GM12878 (cell line): ENCODE measurements at regions not wholly inside any gene's neighbourhood (a gene's known extent, or its start where the extent isn't known, plus 50 kb on each side); places are given as distances from the start of the nearest gene placed in this dataset.

Experiments
- ATAC-seq: fragments of 200-7000 bp; cut with Tn5 transposase; 3 replicates; pipeline ENCODE4 v1.9.1; 2020; ENCODE audit warnings: mild to moderate bottlenecking, moderate library complexity
- BruUV-seq: library from RNA; stranded (reverse); fragments of 400-500 nt; replicated peaks from 2 replicates; lab custom pipeline; 2021; lab: Mats Ljungman, UMichigan
- CTCF ChIA-PET: fragments of 300-600 bp; sonication (Branson Sonifier 250); formaldehyde crosslinking; extraction: SDS; loops from one replicate; lab custom pipeline; 2021; ENCODE audit warnings: inconsistent platforms; lab: Yijun Ruan, JAX
- POLR2A ChIA-PET: fragments of 350-600 bp; formaldehyde crosslinking; extraction: SDS; loops from one replicate; lab custom pipeline; 2021; ENCODE audit warnings: inconsistent platforms; lab: Charles Lee
- RAD21 ChIA-PET: fragments of 300-600 bp; sonication (Branson Sonifier 250); formaldehyde crosslinking; loops from one replicate; lab custom pipeline; 2023; ENCODE audit warnings: antibody characterized with exemption; ENCODE audit not compliant: unreplicated experiment; lab: Charles Lee
- SMC1A ChIA-PET: fragments of 300-600 bp; sonication (Branson Sonifier 250); formaldehyde crosslinking; loops from one replicate; lab custom pipeline; 2023; ENCODE audit not compliant: unreplicated experiment, uncharacterized antibody; lab: Charles Lee
- DNase-seq: peaks from one replicate; pipeline ENCODE4 v3.0.0-alpha.2; 2011; ENCODE audit warnings: low read depth, low spot score
- FAIRE-seq: peaks from 3 replicates; lab custom pipeline; 2011; peaks lifted over from hg19 to GRCh38; lab: Jason Lieb, UNC
- H2AFZ ChIP-seq: 2 replicates; pipeline ENCODE4 v1.6.0; 2011; ENCODE audit warnings: low read depth, low read length, control low read depth; ENCODE audit not compliant: control insufficient read depth
- H3K27ac ChIP-seq: 2 replicates; pipeline ENCODE4 v1.5.1; 2011; ENCODE audit warnings: control low read depth; ENCODE audit not compliant: control insufficient read depth, insufficient read depth
- H3K27me3 ChIP-seq, 2 experiments: replicated peaks in 1 of 2; 2 replicates each; pipeline versions ENCODE4 v1.6.0 to v1.6.1; 2011; ENCODE audit warnings: low read length in 1 of 2; ENCODE audit not compliant: control insufficient read depth in 2 of 2, insufficient read depth in 2 of 2
- H3K36me3 ChIP-seq, 2 experiments: 2 replicates each; pipeline ENCODE4 v1.5.1; 2011; ENCODE audit warnings: low read length in 1 of 2; ENCODE audit not compliant: control insufficient read depth in 2 of 2, insufficient read depth in 2 of 2
- H3K4me1 ChIP-seq: 2 replicates; pipeline ENCODE4 v1.6.1; 2011; ENCODE audit warnings: mild to moderate bottlenecking, low read length, moderate library complexity, mixed read lengths; ENCODE audit not compliant: control insufficient read depth, insufficient read depth
- H3K4me2 ChIP-seq: 2 replicates; pipeline ENCODE4 v1.6.0; 2011; ENCODE audit warnings: control low read depth; ENCODE audit not compliant: control insufficient read depth, insufficient read depth
- H3K4me3 ChIP-seq: fragments of 200-600 bp; sonication (generic); 2 replicates; pipeline ENCODE4 v1.5.1; 2016
- H3K79me2 ChIP-seq: 2 replicates; pipeline ENCODE4 v1.6.0; 2011; ENCODE audit warnings: low read length; ENCODE audit not compliant: control insufficient read depth, insufficient read depth
- H3K9ac ChIP-seq: 2 replicates; pipeline ENCODE4 v1.8.0; 2011; ENCODE audit warnings: low read length, control low read depth, mixed read lengths; ENCODE audit not compliant: control insufficient read depth, insufficient read depth
- H3K9me3 ChIP-seq: replicated peaks from 3 replicates; pipeline ENCODE4 v1.5.1; 2011; ENCODE audit warnings: mild to moderate bottlenecking, low read length; ENCODE audit not compliant: control insufficient read depth, insufficient read depth
- H4K20me1 ChIP-seq: 2 replicates; pipeline ENCODE4 v1.6.0; 2011; ENCODE audit not compliant: control insufficient read depth, insufficient read depth
- BCLAF1 ChIP-seq: fragments of 450-650 bp; IDR thresholded peaks from 2 replicates; pipeline ENCODE4 v1.6.1; 2017; ENCODE audit warnings: antibody characterized with exemption, mild to moderate bottlenecking, moderate library complexity
- CHD4 ChIP-seq: fragments of 200-600 bp; sonication (generic); IDR thresholded peaks from 2 replicates; pipeline ENCODE4 v1.6.1; 2016; ENCODE audit warnings: mild to moderate bottlenecking
- EGR1 ChIP-seq, 2 experiments: IDR thresholded peaks; 1 replicate in 1 of 2; 2 replicates in 1 of 2; pipeline ENCODE4 v1.6.1; 2011 to 2012; ENCODE audit warnings: low read depth in 2 of 2, low read length in 2 of 2, borderline replicate concordance in 1 of 2, mild to moderate bottlenecking in 1 of 2, moderate library complexity in 1 of 2
- KLF5 ChIP-seq: fragments of 450-650 bp; IDR thresholded peaks from 2 replicates; pipeline ENCODE4 v1.6.1; 2014; ENCODE audit warnings: mild to moderate bottlenecking; ENCODE audit not compliant: partially characterized antibody
- NBN ChIP-seq: fragments of 450-650 bp; IDR thresholded peaks from 2 replicates; pipeline ENCODE4 v1.6.1; 2016
- PML ChIP-seq: IDR thresholded peaks from 2 replicates; pipeline ENCODE4 v1.6.1; 2012; ENCODE audit warnings: low read length, inconsistent platforms
- RB1 ChIP-seq: fragments of 450-650 bp; formaldehyde crosslinking; IDR thresholded peaks from 2 replicates; pipeline ENCODE4 v1.6.1; 2017; ENCODE audit warnings: mild to moderate bottlenecking, borderline replicate concordance
- SIN3A ChIP-seq: IDR thresholded peaks from 2 replicates; pipeline ENCODE4 v1.6.1; 2012; ENCODE audit warnings: low read depth, low read length, improper control_type of control experiment
- SMAD1 ChIP-seq: fragments of 450-650 bp; IDR thresholded peaks from 2 replicates; pipeline ENCODE4 v1.6.1; 2018; ENCODE audit warnings: mild to moderate bottlenecking, low read depth; ENCODE audit not compliant: partially characterized antibody
- SREBF2 ChIP-seq: IDR thresholded peaks from 2 replicates; pipeline ENCODE4 v1.6.1; 2012; ENCODE audit warnings: mild to moderate bottlenecking, low read length
- SUZ12 ChIP-seq: fragments of 200-600 bp; sonication (generic); IDR thresholded peaks from one replicate; pipeline ENCODE4 v1.6.1; 2018; ENCODE audit warnings: antibody characterized with exemption, mild to moderate bottlenecking; ENCODE audit not compliant: unreplicated experiment
- ZZZ3 ChIP-seq: IDR thresholded peaks from 2 replicates; pipeline ENCODE4 v1.6.1; 2011; ENCODE audit warnings: low read depth; ENCODE audit not compliant: control insufficient read depth, insufficient read length
- WGBS: methylation state at CpG from one replicate; pipeline ENCODE4 v1.1.6; 2016; ENCODE audit warnings: low lambda C conversion rate; ENCODE audit not compliant: insufficient replicate concordance, insufficient coverage; ENCODE audit errors: missing lambda C conversion rate; 5-methylcytosine and 5-hydroxymethylcytosine counted together
- in situ Hi-C: fragments of 300-500 bp; cut with MboI; formaldehyde crosslinking; loops from 9 replicates; pipeline ENCODE4 v1.14.3; 2018; ENCODE audit warnings: mixed read lengths
- intact Hi-C: fragments of 100-400 bp; cut with micrococcal nuclease; formaldehyde crosslinking; loops from one replicate; pipeline ENCODE4 v1.14.2; 2022; ENCODE audit not compliant: unreplicated experiment

GRCh38 chr13:71082631-71083030 lies 784.4 kb downstream of the DACH1 start:
- H3K27me3 ChIP-seq, result no peaks in the 10 kb centered on the region
- no peak overlapping the region for H3K4me3 ChIP-seq
- intact Hi-C loops, result no loop called here
- H3K4me2 ChIP-seq, result no peak overlapping the region
- H3K9me3 ChIP-seq, result no peaks in the 10 kb centered on the region
- ChIA-PET RAD21 (no interaction called here), CTCF (interaction anchor here (0.7 kb wide), 1 partner anchor 347 kb away, joined by 3 read pairs; no protein-coding TSS in a partner anchor), POLR2A (no interaction called here), SMC1A (no interaction called here)
- BruUV-seq, result no TSS peak
- WGBS, result 0% methylated on average over 1 of the region's 1 CpG
- FAIRE-seq (no peak), DNase-seq (no peak), ATAC-seq (no peak)
- H2AFZ ChIP-seq, result no peak overlapping the region
- in situ Hi-C loops, result no loop called here
- no peaks in the 10 kb centered on the region for H3K36me3 ChIP-seq
- no peaks in the 10 kb centered on the region for H3K4me1 ChIP-seq
- no peaks in the 10 kb centered on the region for H4K20me1 ChIP-seq
- H3K9ac ChIP-seq, result no peak overlapping the region
- no peak for TF ChIP-seq BCLAF1
- no peak for TF ChIP-seq RB1
- no peak for TF ChIP-seq NBN
- no peak for TF ChIP-seq KLF5
- TF ChIP-seq PML, result no peak
- no peak for TF ChIP-seq SREBF2
- no peak for TF ChIP-seq CHD4
- TF ChIP-seq SUZ12, result no peak
- no peak for TF ChIP-seq EGR1 (IDR thresholded peaks at IDR 0.05; ENCODE audit: borderline replicate concordance in 1 of 2, low read depth in 2 of 2, low read length in 2 of 2)
- no peak for TF ChIP-seq SMAD1
- TF ChIP-seq SIN3A, result no peak
- no peak for TF ChIP-seq ZZZ3
- no peaks in the 10 kb centered on the region for H3K79me2 ChIP-seq
- no peak overlapping the region for H3K27ac ChIP-seq
